ENCODE measurements at regions not wholly inside any gene's neighbourhood (a gene's known extent, or its start where the extent isn't known, plus 50 kb on each side); places are given as distances from the start of the nearest gene placed in this dataset.

GRCh38 chr3:148147903-148148302 lies 549.8 kb upstream of the AGTR1 start:
- TF ChIP-seq CTCF (IDR thresholded peaks at IDR 0.05; ENCODE audit: insufficient read depth, low read depth, low read length) (no peak), EZH2 (IDR thresholded peaks at IDR 0.05; ENCODE audit: insufficient read depth, low read length) (no peak)
